HG03469 (cell line): ENCODE measurements at regions not wholly inside any gene's neighbourhood (a gene's known extent, or its start where the extent isn't known, plus 50 kb on each side); places are given as distances from the start of the nearest gene placed in this dataset.
"Not testable (repeated sequence)": the region's sequence is repeated elsewhere in the genome, so short reads cannot be mapped to it uniquely, and the experiment has no call there.

Experiments
- ATAC-seq: cut with Tn5 transposase; IDR thresholded peaks from one replicate; pipeline ENCODE4 v1.9.1; 2021; ENCODE audit warnings: mild to moderate bottlenecking, moderate library complexity, moderate number of reproducible peaks; ENCODE audit not compliant: unreplicated experiment

- ATAC-seq, result no peak
Measured at GRCh38 chr16:16930309-16931000, 540.3 kb downstream of the XYLT1 start.

GRCh38 chr16:16933861-16934260 lies 536.9 kb downstream of the XYLT1 start:
- ATAC-seq, result no peak

GRCh38 chr16:16934660-16935059 lies 536.1 kb downstream of the XYLT1 start:
- no peak for ATAC-seq

- not testable (repeated sequence) for ATAC-seq
Measured at GRCh38 chr16:16935909-16936308, 534.9 kb downstream of the XYLT1 start.

- ATAC-seq, result no peak
Measured at GRCh38 chr16:16937576-16937975, 533.2 kb downstream of the XYLT1 start.

- ATAC-seq, result no peak
Measured at GRCh38 chr16:16938009-16938408, 532.8 kb downstream of the XYLT1 start.

- ATAC-seq, result no peak
Measured at GRCh38 chr16:16938980-16939379, 531.8 kb downstream of the XYLT1 start.

GRCh38 chr16:16940351-16940750 lies 530.4 kb downstream of the XYLT1 start:
- ATAC-seq, result no peak

GRCh38 chr16:16942849-16943248 lies 527.9 kb downstream of the XYLT1 start:
- not testable (repeated sequence) for ATAC-seq

- no peak for ATAC-seq
Measured at GRCh38 chr16:16945207-16945606, 525.6 kb downstream of the XYLT1 start.

GRCh38 chr16:16956376-16956775 lies 514.4 kb downstream of the XYLT1 start:
- ATAC-seq, result no peak

- no peak for ATAC-seq
Measured at GRCh38 chr16:16960785-16961184, 510.0 kb downstream of the XYLT1 start.

GRCh38 chr16:16966439-16966838 lies 504.3 kb downstream of the XYLT1 start:
- ATAC-seq, result no peak

- ATAC-seq, result no peak
Measured at GRCh38 chr16:16971042-16971441, 499.7 kb downstream of the XYLT1 start.

- no peak for ATAC-seq
Measured at GRCh38 chr16:16972831-16973230, 497.9 kb downstream of the XYLT1 start.

- no peak for ATAC-seq
Measured at GRCh38 chr16:16973707-16974591, 496.8 kb downstream of the XYLT1 start.

GRCh38 chr16:16982614-16983013 lies 488.1 kb downstream of the XYLT1 start:
- no peak for ATAC-seq

- ATAC-seq, result no peak
Measured at GRCh38 chr16:16983582-16983981, 487.2 kb downstream of the XYLT1 start.

GRCh38 chr16:16984091-16984490 lies 486.7 kb downstream of the XYLT1 start:
- not testable (repeated sequence) for ATAC-seq

- ATAC-seq, result no peak
Measured at GRCh38 chr16:16985707-16986106, 485.1 kb downstream of the XYLT1 start.

GRCh38 chr16:16988963-16989362 lies 481.8 kb downstream of the XYLT1 start:
- ATAC-seq, result no peak

GRCh38 chr16:16989368-16989767 lies 481.4 kb downstream of the XYLT1 start:
- ATAC-seq, result no peak
